ENCODE measurements at regions not wholly inside any gene's neighbourhood (a gene's known extent, or its start where the extent isn't known, plus 50 kb on each side); places are given as distances from the start of the nearest gene placed in this dataset.

- no peak for DNase-seq (ENCODE audit: low read depth)
Observed at GRCh38 chr6:14783594-14783993, 462.3 kb upstream of the JARID2 start.

DNA sequence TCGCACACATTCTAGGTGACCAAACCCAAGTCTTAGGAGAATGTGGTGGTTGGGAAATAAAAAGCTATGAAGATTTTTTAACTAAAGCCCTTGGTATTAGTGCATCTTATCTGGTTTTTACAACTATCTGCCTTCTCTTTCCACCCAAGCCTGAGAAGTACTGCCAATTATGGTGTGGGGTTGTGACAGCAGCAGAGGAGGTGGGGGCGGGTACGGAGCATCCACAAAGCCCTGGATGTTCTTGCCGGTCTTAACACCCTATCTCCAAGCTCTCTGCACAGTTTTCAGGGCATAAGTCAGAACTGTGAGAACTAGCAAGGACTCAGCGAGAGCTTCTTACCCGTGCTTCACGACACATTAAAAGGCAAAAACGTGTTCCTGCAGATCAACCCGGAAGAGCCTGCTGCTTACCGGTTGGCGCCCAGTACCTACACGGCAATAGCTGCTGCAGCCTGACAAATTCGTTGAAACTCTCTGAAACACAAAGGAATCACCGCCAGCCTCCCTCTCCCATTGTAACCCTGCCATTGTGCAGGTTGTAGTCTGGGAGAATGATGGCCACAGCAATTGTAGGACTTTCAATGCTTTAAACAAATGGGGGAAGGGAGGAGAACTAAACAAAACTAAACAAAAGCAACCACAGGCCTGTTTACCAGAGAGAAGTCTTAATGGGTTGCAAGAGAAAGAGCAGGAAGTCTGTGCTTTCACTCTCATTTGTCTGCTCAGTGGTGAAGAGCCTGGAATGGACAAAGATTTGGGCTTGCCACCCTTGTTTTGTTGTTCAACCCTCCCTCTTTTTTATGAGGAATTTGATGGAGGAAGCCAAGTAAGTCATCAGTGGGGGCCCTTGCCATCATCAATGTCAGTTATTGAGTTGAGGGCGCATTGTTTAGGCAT is 461.0 kb upstream of the JARID2 start:
- DNase-seq (ENCODE audit: low read depth), result no peak

- DNase-seq (ENCODE audit: low read depth), result no peak
Observed at GRCh38 chr6:14785493-14785790, 460.4 kb upstream of the JARID2 start.

DNA sequence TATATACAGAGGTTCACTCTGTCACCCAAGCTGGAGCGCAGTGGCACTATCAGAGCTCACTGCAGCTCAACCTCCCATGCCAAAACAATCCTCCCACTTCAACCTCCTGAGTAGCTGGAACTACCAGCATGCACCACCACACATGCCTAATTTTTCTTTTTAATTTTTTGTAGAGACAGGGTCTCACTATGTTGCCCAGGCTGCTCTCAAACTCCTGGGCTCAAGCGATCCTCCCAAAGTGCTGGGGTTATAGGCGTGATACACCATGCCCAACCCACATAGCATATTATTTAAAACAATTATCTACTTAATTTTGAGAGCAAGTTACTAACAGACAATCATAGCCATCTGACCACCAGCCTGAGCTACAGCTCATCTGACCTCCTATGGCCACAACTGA is 459.9 kb upstream of the JARID2 start:
- DNase-seq (ENCODE audit: low read depth), result no peak

DNA sequence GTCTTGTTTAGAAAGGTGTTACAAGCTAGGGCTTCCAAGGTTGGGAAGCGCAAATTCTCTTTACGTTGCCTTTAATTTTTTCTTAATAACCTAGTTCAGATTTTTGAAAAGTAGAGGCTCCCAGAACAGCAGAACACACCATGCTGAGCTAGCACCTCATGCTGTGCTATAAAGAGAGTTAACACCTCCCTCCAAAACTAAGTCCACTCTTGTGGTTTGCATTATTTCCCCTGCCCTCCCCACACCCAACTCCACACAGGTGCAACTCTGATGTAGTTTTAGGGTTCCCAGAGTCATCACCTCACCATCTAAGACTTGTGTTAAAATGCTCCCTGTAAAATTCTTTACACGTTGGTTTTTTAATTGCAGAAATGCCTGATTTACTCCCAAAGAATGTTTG is 459.4 kb upstream of the JARID2 start:
- DNase-seq (ENCODE audit: low read depth), result no peak

DNA sequence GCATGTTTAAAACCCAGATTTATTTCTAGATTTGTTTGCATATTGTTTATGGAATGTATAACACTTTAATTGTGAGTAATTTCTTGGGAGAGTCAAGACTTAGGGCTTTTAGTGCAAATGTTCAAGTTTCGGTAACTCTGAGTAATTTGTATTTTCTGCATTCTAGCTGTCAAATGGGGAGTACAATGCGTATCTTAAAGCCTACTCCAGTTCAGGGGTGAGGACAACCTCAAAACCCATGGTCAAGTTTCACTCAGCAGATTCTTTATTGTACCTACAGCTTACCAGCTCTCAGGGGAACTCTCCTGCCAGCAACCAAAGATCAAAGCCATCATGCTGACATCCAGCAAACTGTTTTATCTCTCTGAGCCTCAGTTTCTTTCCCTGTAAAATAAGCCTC is 458.6 kb upstream of the JARID2 start:
- no peak for DNase-seq (ENCODE audit: low read depth)

DNA sequence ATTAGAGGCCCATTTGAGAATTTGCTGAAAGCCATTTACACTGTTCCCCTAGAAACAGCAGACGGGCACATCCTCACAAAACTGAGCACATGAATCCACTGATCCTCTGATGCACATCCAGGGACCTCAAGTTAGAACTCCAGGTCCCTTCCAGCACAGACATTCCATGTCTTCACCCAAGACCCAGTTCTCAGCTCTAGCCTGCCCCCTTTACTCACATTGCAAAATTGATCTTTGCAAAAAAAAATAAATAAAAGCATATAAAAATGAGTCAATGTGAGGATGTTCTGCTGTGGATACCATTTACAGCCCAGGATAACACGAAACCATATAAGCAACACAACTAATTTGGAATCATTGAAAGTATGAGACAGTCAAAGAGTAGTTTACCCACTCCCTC is 458.2 kb upstream of the JARID2 start:
- no peak for DNase-seq (ENCODE audit: low read depth)

GRCh38 chr6:14789996-14790395 is 455.9 kb upstream of the JARID2 start:
- no peak for DNase-seq (ENCODE audit: low read depth)

- no peak for DNase-seq (ENCODE audit: low read depth)
Observed at GRCh38 chr6:14790976-14791375, 454.9 kb upstream of the JARID2 start.

DNA sequence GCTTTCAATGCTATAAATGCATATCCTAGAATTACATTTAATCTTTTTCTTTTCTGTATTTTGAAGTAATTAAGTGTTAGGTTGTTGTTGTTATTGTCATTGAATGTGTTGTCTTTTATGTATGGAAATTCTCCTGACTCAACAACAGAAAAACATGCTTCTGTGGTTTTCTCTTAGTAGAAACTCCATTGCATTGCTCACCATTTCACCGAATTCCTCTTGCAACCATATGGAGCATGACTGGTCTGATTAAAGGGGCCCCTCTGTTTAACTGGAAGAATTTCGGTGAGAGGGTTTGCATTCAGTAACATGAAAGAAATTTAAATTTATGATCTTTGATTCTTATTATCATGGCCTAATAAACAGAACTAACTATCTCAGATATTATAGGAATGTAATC is 454.3 kb upstream of the JARID2 start:
- DNase-seq (ENCODE audit: low read depth), result peak; percentile 29

- DNase-seq (ENCODE audit: low read depth), result no peak
Observed at GRCh38 chr6:14792118-14792955, 453.5 kb upstream of the JARID2 start.

GRCh38 chr6:14795451-14795850 is 450.4 kb upstream of the JARID2 start:
- DNase-seq (ENCODE audit: low read depth), result no peak

GRCh38 chr6:14796974-14797762 is 448.7 kb upstream of the JARID2 start:
- DNase-seq (ENCODE audit: low read depth), result no peak

GRCh38 chr6:14797875-14798593 is 447.8 kb upstream of the JARID2 start:
- DNase-seq (ENCODE audit: low read depth), result no peak

- no peak for DNase-seq (ENCODE audit: low read depth)
Observed at GRCh38 chr6:14798594-14798982, 447.3 kb upstream of the JARID2 start.

GRCh38 chr6:14798996-14799588 is 446.8 kb upstream of the JARID2 start:
- no peak for DNase-seq (ENCODE audit: low read depth)

DNA sequence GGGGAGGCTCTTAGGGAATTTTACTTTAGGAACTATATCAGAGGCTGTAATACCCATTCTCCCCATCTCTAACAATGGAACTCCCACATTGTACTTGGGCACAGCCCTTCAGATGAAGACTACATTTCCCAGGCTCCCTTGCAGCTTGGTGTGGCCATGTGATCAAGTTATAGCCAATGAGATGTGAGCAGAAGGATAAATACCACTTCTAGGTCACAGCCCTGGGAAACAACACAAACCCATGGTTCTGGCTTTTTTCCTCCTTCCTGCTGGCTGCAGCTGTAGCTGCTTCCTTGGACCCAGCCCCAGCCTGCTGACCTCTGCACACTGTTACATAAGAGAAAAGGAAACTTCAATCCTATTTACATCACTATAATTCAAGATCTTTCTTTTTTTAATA is 445.9 kb upstream of the JARID2 start:
- DNase-seq (ENCODE audit: low read depth), result peak; percentile 81

DNA sequence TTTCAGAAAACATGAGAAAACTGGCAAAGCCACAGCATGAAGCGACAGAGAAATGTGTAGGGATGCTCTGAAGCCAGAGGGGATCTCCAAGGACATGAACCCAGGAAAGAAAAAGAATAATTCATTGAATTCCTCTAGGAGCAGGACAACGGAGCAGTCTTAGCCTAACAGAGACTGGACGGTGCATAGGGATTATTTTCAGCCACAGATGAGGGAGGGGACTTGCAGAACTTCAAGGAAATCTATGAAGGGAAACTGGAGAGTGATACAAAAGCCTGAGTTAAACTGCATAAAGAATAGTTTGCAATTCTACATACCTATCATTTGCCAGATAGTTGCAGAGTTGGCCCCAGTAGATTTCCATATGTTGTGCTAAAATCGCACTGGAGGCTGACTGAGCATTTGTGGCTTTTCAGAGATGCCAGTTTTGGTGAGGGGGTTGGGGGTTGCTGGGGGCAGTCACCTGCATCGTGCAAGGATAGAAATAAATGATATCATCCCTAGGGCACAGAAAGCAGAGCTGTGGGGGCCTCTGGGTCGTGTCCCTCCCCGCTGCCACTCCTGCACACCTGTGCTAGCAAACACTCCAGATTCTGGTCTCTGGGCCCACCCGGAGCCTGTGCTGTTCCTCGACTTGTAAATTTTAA is 443.2 kb upstream of the JARID2 start:
- DNase-seq (ENCODE audit: low read depth), result no peak

DNA sequence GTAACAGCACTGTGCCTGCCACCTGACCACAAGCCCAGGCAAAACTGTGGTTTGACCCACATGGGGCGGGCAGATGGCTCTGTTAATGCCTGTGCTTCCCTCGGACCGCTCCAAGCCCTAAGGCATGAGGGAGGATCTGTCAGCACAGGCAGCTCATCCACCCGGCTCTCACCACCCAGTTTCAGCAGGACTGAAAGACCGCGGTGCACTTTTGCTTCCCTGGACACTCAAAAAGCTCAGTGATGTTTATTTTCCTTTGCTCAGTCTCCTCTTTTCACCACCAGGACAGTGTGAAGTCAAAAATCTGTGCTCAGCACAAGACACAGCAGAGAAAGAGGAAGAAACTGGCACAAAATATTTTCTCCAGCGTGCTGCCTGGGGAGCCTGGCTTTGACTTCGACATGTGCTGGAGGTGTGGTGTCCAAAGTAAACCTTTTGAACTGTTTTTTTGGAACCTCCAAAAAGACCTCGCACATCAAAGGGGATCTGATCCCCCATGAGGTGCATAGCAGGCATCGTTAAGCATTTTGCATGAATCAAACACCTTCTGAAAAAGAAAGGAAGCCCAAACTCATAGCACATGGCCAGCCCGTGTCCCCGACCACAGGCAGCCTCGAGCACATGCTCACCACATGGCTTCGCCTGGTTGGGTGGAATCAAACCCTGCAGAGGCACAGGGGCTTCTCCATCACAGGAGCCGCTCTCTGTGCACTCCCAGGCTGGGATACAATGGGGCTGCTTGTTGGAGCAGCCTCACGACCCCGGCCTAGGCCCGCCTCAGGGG is 441.7 kb upstream of the JARID2 start:
- no peak for DNase-seq (ENCODE audit: low read depth)

DNA sequence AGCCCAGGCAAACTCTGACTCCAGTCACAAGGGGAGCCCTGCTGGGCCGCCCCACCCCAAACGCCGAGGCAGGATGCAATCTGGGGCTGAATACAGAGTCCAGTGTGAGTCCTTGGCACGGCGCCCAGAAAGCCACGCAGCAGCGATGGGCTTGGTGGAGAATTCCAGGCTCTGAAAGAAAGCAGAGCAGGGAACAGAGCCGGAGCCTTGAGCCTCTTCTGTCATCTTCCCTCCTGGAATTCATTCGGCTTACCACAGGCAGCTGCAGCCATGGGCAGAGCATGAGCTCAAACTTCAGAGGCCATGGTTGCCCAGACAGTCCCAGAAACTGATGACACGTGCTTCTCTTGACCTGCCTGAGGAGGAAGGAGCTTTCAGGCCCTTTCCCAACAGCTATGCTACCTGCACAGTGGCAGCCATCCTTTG is 441.1 kb upstream of the JARID2 start:
- DNase-seq (ENCODE audit: low read depth), result peak; percentile 77

Measured in Daoy (cell line).